GOT3 (cell line): ENCODE measurements at regions not wholly inside any gene's neighbourhood (a gene's known extent, or its start where the extent isn't known, plus 50 kb on each side); places are given as distances from the start of the nearest gene placed in this dataset.

Experiments used
- DNase-seq: peaks from one replicate; lab custom pipeline; 2025; ENCODE audit warnings: mixed read lengths; lab: John Stamatoyannopoulos, UW

DNA sequence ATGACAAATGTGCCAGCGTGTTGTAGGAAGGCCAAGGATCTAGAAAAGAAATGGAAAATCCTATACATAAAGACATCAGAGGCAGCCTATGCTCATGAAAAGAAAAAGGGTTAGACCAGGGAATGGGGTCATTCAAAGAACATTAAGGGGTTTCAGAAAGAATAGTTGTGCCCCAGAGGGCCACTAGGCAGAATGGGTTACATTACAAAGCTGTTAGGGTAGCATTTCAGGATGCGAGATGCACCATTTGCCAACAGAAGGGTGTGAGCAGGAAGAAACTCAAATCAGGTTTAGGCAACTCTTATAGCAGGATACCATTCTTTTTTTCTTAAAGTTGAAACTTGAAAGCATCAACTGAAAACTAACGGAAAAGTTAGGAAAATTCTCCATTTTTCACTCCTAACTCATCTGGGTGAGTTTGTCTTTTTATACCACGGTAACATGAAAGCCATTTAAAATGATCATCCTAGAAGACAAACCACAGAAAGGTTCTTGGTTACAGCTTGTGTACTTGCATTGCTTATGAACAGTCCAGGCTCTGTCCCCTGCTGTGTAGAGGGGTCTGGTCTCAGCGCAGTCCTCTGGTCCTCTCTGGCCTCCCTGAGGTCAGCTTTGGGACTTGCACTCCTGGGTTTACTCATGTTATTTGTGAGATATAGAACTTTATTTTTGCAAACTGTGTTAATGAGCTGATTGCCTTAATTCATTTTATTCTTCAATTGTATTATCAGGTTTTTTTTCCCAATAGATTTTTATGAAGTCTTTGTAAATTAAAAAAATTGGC lies 209.1 kb downstream of the DACT1 start:
- no peak for DNase-seq

DNA sequence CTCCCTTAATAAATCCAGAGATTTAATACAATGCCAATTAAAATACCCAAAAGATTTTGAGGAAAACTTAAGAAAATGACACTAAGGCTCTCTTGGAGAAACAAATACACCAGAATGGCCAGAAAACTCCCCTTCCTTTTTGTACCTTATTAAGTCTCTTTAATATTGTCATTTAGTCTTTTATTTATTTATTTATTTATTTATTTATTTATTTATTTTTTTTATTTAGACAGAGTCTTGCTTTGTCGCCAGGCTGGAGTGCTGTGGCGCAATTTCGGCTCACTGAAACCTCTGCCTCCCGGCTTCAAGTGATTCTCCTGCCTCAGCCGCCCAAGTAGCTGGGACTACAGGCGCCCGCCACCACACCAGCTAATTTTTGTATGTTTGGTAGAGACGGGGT lies 210.6 kb downstream of the DACT1 start:
- DNase-seq: no peak

DNA sequence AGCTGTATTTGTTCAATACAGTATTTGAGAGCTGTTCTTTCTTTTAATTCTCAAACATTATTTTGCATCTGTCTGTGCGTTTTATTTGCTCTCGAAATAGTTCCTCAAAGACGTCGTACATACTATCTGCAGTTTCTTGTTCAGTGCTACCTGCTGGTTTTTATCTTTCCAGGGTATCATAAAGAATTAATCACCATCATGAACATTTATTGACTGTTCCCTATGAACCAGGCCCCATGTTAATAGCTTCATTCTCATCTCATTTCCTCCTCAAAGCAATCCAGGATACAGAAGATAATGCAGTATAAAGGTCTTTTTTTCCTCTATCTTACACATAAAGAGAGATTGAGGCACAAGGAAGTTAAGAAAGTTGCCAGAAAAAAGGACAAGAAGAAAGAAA lies 211.8 kb downstream of the DACT1 start:
- DNase-seq: no peak

DNA sequence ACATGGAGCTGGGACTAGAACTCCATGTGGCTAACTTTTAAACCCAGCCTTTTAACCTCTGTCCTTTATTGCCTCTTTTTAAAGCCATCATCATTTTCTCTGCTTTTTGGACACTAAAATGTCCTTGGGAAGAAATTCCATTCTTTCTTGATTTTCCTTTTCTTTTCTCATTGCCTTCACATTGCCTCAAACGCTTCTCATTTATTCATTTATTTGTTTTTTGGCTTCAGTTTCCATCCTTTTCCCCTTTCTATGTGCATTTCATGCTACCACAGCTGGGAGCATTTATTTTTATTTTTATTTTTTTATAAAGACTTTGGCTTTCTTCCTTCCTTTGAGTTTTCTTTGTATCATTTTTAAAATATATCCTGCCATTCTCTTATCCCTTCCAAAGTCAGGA lies 212.2 kb downstream of the DACT1 start:
- no peak for DNase-seq

- DNase-seq: no peak
Observed at GRCh38 chr14:58861586-58861985, 223.8 kb downstream of the DACT1 start.

GRCh38 chr14:58862416-58863160 lies 224.8 kb downstream of the DACT1 start:
- no peak for DNase-seq

GRCh38 chr14:58863661-58864345 lies 226.0 kb downstream of the DACT1 start:
- DNase-seq: no peak

GRCh38 chr14:58864751-58865513 lies 227.2 kb downstream of the DACT1 start:
- no peak for DNase-seq

DNA sequence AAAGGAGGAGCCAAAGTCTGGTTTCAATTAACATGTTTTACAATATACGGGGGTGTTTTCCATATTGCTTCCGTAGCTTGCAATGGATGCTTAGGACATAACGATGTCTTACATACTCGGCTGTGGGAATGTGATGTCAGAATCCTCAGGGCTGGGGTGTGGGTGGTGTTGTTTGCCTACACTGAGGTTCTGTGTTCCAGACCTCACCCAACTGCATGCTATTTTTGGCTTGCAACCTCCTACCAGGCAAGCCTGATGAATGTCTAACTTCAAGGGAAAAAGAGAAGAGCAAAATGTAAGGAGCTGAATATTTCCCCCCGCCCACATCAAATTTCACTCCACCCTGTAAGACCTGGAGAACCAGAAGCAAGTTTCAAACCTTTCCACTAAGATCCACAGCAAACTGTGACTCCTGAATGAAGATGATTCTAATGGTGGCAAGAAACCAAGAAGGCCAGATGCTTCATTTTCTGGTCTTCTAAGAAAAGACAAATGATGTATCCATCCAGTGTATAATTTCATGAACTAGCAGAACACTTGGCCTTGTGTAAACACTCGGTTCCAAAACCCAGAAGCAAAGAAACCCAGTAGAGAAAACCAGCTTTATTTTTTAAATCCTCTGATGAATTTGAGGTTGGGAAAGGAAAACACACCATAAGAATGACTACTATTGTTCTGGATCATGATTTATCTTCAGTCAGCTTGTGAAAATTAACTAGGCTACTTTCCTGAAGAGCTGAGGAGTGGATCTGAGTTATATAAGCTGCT lies 227.9 kb downstream of the DACT1 start:
- DNase-seq: no peak

DNA sequence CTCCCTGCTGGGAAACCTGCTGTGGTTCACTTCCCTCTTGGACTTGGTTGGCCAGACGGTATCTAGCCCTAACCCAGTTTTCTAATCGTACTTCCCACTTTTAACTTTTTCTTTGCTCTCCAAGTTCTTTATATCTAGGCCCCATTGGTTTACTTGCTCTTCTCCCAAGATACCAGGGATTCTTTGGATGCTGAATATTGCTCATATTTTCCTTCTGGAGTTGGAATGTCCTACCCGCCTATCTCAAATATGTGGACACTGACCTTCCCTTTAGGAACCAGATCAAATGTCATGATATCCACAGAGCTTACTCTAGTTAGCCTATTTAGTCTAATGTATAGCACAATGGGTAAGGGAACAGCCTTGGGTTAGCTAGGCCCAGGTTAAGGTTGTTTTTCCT lies 228.6 kb downstream of the DACT1 start:
- no peak for DNase-seq

GRCh38 chr14:58870961-58871360 lies 233.2 kb downstream of the DACT1 start:
- DNase-seq: no peak

GRCh38 chr14:58871573-58871972 lies 233.8 kb downstream of the DACT1 start:
- no peak for DNase-seq

DNA sequence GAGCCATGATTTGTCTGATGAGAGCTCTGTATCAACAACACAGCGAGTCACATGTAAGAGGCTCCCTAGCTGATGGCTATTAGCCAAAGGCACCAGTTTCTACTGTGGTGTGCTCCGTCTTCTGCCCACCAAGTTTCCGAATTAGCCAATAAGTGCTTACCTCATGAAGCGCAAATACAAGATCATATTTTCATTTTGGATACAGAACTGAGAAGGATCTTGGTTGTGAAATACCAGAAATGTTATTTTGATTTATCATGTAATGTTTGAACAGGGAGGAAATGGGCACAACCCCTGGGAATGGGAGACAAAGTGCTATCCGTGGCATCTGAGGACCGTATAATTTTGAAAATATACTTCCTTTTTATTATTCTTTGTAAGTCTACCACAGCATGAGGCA lies 234.3 kb downstream of the DACT1 start:
- no peak for DNase-seq

- DNase-seq: no peak
Observed at GRCh38 chr14:58873228-58873953, 235.6 kb downstream of the DACT1 start.

DNA sequence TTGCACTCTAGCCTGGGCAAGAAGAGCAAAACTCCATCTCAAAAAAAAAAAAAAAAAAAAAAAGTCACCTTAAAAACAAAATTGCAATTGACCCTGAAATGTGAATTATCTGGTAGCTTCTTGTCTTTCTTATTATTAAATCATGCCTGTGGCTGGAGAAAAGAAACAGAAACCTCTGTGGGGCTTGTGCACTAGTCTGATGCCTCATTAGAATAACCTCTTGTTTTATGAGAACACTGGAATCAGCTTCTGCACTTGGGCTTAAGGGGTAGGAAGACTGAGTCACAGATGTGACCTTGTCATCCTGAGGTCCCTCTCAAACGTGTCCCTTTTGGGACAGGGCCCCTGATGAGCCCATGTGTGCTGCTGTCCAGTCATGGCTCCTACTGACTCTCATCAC lies 237.9 kb downstream of the DACT1 start:
- DNase-seq: no peak

GRCh38 chr14:58876608-58877007 lies 238.8 kb downstream of the DACT1 start:
- no peak for DNase-seq

- DNase-seq: no peak
Observed at GRCh38 chr14:58878439-58879139, 240.8 kb downstream of the DACT1 start.

DNA sequence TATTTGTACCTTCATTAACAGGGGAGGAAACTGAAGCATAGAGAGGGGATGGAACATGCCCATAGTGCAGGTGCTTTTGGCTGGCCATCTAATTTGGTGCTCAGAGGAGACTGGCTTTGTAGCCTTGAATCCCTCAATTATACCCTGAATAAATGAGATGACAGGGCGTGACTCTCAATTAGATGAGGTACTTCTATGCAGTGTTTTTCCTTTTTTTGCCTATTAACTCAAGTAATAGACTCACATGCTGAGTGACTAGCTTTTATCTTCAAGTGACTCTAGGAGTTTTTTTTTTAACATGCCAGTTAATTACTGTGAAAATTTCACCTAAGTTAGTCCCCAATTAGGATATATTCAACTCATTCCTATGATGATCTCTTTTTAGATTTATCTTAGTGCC lies 243.7 kb downstream of the DACT1 start:
- DNase-seq: no peak

DNA sequence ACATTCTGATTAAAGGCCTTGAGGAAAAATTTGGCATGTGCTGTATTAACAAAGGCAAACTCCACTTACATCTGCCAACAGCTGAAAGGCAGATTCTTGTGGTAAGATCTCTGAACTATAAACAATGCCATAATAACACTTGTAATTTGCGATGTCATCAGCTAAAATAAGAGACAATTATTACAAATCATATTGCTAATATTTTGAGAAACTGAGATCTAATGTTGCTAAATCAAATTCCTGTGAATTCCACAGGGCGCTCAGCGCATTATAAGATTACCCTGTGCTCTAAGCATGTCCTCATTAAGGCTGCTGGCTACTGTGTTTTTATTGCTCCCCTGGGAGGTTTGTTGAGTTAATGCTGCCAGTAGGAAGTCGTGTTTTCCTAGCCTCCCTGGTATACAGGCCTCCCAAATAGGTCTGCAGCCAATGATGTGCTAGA lies 244.8 kb downstream of the DACT1 start:
- no peak for DNase-seq

DNA sequence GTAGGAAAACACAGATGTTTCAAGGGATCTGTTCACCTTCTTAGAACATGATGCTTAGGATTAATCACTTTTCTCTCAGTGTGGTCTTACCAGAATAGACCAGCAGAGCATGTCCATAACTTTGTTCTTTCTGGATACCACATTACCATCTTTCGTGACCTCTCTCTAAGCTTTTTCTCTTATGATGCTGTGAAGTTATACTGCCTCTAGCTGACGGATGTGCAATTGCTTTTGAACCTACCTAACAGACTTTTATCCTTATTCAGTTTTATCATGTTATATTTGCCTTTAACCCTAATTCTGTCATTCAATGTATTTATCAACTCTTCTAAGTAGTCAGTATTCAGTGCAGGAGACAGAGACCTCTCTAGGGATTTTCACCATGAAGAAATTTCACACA lies 246.7 kb downstream of the DACT1 start:
- no peak for DNase-seq
